Fibroblast of skin of right quadriceps (primary cell): ENCODE measurements at regions not wholly inside any gene's neighbourhood (a gene's known extent, or its start where the extent isn't known, plus 50 kb on each side); places are given as distances from the start of the nearest gene placed in this dataset.

Source experiments
- DNase-seq: peaks from one replicate; pipeline ENCODE4 v3.0.0-alpha.2; 2013

DNA sequence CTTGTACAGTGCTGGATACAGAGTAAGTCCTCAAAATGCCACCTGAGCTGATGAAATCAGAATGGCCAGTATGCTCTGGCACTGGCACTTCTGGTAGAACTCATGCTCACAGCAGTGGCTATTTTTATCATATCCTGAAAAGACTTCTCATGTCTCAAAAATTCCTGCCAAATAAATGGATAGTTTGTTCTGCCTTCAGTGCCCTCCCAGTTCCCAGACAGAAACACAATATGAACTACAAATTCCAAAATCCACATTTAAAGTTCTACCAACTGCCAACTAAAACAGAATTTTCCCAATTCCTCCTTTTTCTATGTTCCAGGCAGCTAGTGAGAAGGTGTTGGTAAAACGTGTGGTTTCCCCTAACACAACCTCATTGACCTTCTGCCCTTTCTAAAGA lies 51.4 kb upstream of the RGS1 start:
- no peak for DNase-seq
